MCF 10A (cell line): ENCODE measurements at regions not wholly inside any gene's neighbourhood (a gene's known extent, or its start where the extent isn't known, plus 50 kb on each side); places are given as distances from the start of the nearest gene placed in this dataset.

Experiments
- BruUV-seq: library from RNA; stranded (reverse); fragments of 400-500 nt; replicated peaks from 2 replicates; lab custom pipeline; 2021; lab: Mats Ljungman, UMichigan
- CTCF ChIA-PET: fragments of 300-600 bp; sonication (Branson Sonifier 250); formaldehyde crosslinking; extraction: SDS; loops from one replicate; lab custom pipeline; 2021; ENCODE audit warnings: antibody characterized with exemption, inconsistent platforms; lab: Yijun Ruan, JAX
- POLR2A ChIA-PET: fragments of 300-600, 350-650 bp; sonication (Branson Sonifier 250); formaldehyde crosslinking; extraction: SDS; loops from one replicate; lab custom pipeline; 2020; ENCODE audit warnings: antibody characterized with exemption, inconsistent platforms; lab: Yijun Ruan, JAX
- DNase-seq: peaks from one replicate; pipeline ENCODE4 v3.0.0-alpha.2; 2018; ENCODE audit not compliant: unreplicated experiment
- H3K27ac Mint-ChIP-seq: one replicate; pipeline ENCODE4 v1.8.0; 2022; ENCODE audit warnings: mild to moderate bottlenecking, low read depth, mixed read lengths; ENCODE audit not compliant: unreplicated experiment
- H3K27me3 Mint-ChIP-seq: one replicate; pipeline ENCODE4 v1.8.0; 2022; ENCODE audit warnings: mixed read lengths; ENCODE audit not compliant: insufficient read depth, unreplicated experiment
- H3K36me3 Mint-ChIP-seq: one replicate; pipeline ENCODE4 v1.8.0; 2022; ENCODE audit warnings: mild to moderate bottlenecking, moderate library complexity, mixed read lengths; ENCODE audit not compliant: insufficient read depth, unreplicated experiment
- H3K4me1 Mint-ChIP-seq: one replicate; pipeline ENCODE4 v1.8.0; 2022; ENCODE audit warnings: mixed read lengths; ENCODE audit not compliant: insufficient read depth, unreplicated experiment
- H3K4me3 Mint-ChIP-seq: one replicate; pipeline ENCODE4 v1.8.0; 2022; ENCODE audit warnings: mild to moderate bottlenecking, moderate library complexity, mixed read lengths; ENCODE audit not compliant: unreplicated experiment
- H3K9me3 Mint-ChIP-seq: one replicate; pipeline ENCODE4 v1.8.0; 2022; ENCODE audit warnings: mixed read lengths; ENCODE audit not compliant: unreplicated experiment
- intact Hi-C: fragments of 100-400 bp; cut with micrococcal nuclease; formaldehyde crosslinking; loops from 2 replicates; pipeline ENCODE4 v1.14.1; 2022
- TF ChIP-seq, protein P1 (sequence below): fragments of 200-600 bp; IDR thresholded peaks from one replicate; pipeline ENCODE4 v1.8.0; 2022; ENCODE audit warnings: antibody characterized with exemption, mild to moderate bottlenecking; ENCODE audit not compliant: unreplicated experiment

DNA sequence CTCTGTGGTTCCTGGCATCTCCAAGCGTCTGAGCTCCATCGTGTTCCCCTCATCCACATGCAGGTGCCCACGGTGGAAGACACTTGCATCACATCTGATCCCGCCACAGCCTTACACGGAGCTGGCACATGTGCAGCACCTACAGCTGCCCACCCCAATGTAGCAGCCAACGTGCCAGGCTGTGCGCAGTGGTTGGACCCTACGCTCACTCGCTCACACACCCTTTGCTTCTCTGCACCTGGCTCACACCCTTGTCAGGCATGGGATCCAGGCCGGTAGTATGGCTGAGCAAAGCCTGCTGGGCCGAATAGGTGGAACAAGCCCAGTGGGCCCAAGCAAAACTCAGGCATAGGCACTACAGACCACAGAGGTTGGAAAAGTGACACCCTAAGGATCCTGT lies 567.2 kb downstream of the FSCB start:
- Mint-ChIP-seq H3K36me3 (no peaks in the 10 kb centered on the region), H3K27ac (no peak overlapping the region), H3K4me1 (no peaks in the 10 kb centered on the region), H3K9me3 (no peaks in the 10 kb centered on the region), H3K27me3 (no peaks in the 10 kb centered on the region), H3K4me3 (no peak overlapping the region)
- ChIA-PET CTCF (interaction anchor here (0.6 kb wide), 1 partner anchor 49 kb away, joined by 3 read pairs; no protein-coding TSS in a partner anchor), POLR2A (no interaction called here)
- DNase-seq = no peak
- TF ChIP-seq, protein P1, sequence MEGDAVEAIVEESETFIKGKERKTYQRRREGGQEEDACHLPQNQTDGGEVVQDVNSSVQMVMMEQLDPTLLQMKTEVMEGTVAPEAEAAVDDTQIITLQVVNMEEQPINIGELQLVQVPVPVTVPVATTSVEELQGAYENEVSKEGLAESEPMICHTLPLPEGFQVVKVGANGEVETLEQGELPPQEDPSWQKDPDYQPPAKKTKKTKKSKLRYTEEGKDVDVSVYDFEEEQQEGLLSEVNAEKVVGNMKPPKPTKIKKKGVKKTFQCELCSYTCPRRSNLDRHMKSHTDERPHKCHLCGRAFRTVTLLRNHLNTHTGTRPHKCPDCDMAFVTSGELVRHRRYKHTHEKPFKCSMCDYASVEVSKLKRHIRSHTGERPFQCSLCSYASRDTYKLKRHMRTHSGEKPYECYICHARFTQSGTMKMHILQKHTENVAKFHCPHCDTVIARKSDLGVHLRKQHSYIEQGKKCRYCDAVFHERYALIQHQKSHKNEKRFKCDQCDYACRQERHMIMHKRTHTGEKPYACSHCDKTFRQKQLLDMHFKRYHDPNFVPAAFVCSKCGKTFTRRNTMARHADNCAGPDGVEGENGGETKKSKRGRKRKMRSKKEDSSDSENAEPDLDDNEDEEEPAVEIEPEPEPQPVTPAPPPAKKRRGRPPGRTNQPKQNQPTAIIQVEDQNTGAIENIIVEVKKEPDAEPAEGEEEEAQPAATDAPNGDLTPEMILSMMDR = no peak
- no TSS peak for BruUV-seq
- intact Hi-C loops = no loop called here

DNA sequence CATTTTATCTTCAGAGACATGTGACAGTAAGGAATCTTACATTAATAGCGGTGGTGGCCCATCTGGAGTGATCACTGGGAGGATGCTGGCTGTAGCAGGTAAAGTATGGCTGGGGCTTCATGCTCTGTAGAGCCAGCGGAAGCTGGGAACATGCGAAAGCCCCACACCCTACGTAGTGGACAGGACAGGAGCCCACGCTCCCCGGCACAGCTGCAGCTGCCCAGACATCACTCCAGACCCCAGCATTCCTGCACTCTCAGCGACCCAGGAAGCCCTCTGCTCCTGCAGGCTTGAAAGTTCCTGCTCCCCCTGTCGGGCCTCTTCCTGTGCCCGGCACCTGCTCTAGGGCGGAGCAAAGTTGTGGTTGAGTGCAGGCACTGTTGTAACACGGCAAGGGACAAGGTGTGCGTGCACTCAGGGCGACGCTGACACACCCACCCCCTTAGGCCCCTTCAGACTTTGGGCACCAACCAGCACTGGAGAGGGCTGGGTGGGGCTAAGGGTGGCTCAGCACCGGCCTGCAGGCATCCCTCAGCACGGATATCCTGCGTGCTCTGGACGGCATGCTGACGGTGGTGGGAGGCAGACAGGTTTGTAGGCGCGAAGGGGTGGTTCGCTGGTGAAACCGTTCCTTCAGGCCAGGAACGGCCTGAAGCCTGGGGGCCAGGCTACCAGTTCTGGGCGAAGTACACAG lies 568.3 kb downstream of the FSCB start:
- ChIA-PET CTCF (interaction anchor here (0.8 kb wide), 1 partner anchor 1988 kb away, joined by 7 read pairs; no protein-coding TSS in a partner anchor), POLR2A (no interaction called here)
- H3K27me3 Mint-ChIP-seq = no peaks in the 10 kb centered on the region
- H3K4me3 Mint-ChIP-seq = no peak overlapping the region
- TF ChIP-seq, protein P1 = no peak
- H3K9me3 Mint-ChIP-seq = no peaks in the 10 kb centered on the region
- no peaks in the 10 kb centered on the region for H3K36me3 Mint-ChIP-seq
- H3K27ac Mint-ChIP-seq = no peak overlapping the region
- H3K4me1 Mint-ChIP-seq = no peaks in the 10 kb centered on the region
- intact Hi-C loops = no loop called here
- DNase-seq = no peak
- BruUV-seq = no TSS peak

DNA sequence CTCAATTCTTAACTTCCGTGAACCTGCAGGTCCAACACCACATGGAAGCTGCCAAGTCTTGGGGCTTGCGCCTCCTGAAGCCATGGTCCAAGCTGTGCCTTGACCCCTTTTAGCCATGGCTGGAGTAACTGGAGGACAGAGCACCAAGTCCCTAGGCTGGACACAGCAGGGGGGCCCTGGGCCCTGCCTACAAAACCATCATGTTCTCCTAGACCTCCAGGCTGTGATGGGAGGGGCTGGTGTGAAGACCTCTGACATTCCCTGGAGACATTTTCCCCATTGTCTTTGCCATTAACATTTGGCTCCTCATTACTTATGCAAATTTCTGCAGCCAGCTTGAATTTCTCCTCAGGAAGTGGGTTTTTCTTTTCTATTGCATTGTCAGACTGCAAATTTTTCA lies 570.1 kb downstream of the FSCB start:
- Mint-ChIP-seq H3K9me3 (no peaks in the 10 kb centered on the region), H3K27ac (no peak overlapping the region), H3K4me3 (no peak overlapping the region), H3K36me3 (no peaks in the 10 kb centered on the region), H3K4me1 (no peaks in the 10 kb centered on the region), H3K27me3 (no peaks in the 10 kb centered on the region)
- BruUV-seq = no TSS peak
- ChIA-PET POLR2A (no interaction called here), CTCF (interaction anchor here (0.7 kb wide), 1 partner anchor 836 kb away, joined by 3 read pairs; no protein-coding TSS in a partner anchor)
- no peak for DNase-seq
- intact Hi-C loops = no loop called here
- TF ChIP-seq, protein P1 = no peak

DNA sequence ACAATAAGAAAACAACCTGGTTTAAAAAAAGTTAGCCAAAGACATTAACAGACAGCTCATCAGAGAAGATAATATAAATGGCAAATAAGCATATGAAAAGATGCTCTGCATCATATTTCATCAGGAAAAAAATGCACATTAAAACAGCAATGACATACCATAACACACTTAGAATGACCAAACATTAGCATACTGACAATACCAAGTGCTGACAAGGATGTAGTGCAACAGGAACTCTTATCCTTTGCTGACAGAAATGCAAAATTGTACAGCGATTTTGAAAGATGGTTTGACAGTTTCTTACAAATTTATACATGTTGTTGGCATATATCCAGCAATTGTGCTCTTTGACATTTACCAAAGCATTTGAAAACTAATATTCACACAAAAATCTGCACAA lies 573.0 kb downstream of the FSCB start:
- no peaks in the 10 kb centered on the region for H3K4me1 Mint-ChIP-seq
- H3K27me3 Mint-ChIP-seq = no peaks in the 10 kb centered on the region
- no peak overlapping the region for H3K4me3 Mint-ChIP-seq
- BruUV-seq = no TSS peak
- H3K36me3 Mint-ChIP-seq = no peaks in the 10 kb centered on the region
- no peak for DNase-seq
- POLR2A ChIA-PET = no interaction called here
- no peak overlapping the region for H3K27ac Mint-ChIP-seq
- CTCF ChIA-PET = no interaction called here
- intact Hi-C loops = no loop called here
- H3K9me3 Mint-ChIP-seq = no peaks in the 10 kb centered on the region
- TF ChIP-seq, protein P1 = no peak
